ENCODE measurements at regions not wholly inside any gene's neighbourhood (a gene's known extent, or its start where the extent isn't known, plus 50 kb on each side); places are given as distances from the start of the nearest gene placed in this dataset.

DNA sequence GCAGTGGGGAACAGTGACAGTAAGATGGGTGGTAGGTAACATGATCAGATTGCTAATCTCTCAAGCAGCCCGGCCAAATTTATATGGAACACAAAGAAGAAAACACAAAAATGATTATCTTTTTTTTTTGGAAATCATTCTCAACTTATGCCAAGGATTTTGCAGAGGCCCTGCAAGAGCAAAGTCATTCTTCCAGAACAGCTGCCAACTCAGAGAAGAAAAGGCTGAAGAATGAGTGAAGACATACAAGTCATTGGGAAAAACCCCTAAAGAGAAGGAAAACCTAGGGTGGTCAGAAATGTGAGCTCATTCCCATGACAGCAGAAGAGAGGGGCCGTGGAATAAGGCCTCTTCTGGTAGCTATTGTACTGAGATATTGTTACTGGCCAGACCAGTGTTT lies 246.7 kb downstream of the SHOX2 start:
- dilution Hi-C loops (cut with MboI; ENCODE audit: extremely low pct_ligation_motif_present, low sequenced_read_pairs): no loop called here
- no peak for FAIRE-seq
- Histone ChIP-seq H3K4me1 (ENCODE audit: control insufficient read depth, extremely low read depth, insufficient read depth, low read length) (no peaks in the 10 kb centered on the region), H3K4me2 (ENCODE audit: control insufficient read depth, extremely low read depth, insufficient read depth, low read depth, low read length) (no peak overlapping the region), H3K36me3 (ENCODE audit: control insufficient read depth in 2 of 2, extremely low read depth in 1 of 2, insufficient read depth in 2 of 2, low read length in 2 of 2) (no peaks in the 10 kb centered on the region), H4K20me1 (ENCODE audit: control insufficient read depth, extremely low read depth, insufficient read depth, low read length) (no peaks in the 10 kb centered on the region), H3K9me3 (ENCODE audit: control insufficient read depth, low read depth, low read length) (no peaks in the 10 kb centered on the region), H3K27me3 (ENCODE audit: control insufficient read depth, extremely low read depth, insufficient read depth, low read length) (peaks cover 2% of the 10 kb centered on the region), H2AFZ (ENCODE audit: control insufficient read depth, low read length) (no peak overlapping the region), H3K9me1 (ENCODE audit: control insufficient read depth, extremely low read depth, insufficient read depth, low read length) (no peaks in the 10 kb centered on the region), H3K4me3 (ENCODE audit: control insufficient read depth in 2 of 3, extremely low read depth in 1 of 3, insufficient read depth in 2 of 3, low read depth in 1 of 3, low read length in 3 of 3) (no peak overlapping the region), H3K27ac (ENCODE audit: control insufficient read depth, insufficient read depth, low read length) (no peak overlapping the region), H3K79me2 (ENCODE audit: control insufficient read depth, insufficient read depth, low read length) (no peaks in the 10 kb centered on the region), H3K9ac (ENCODE audit: control insufficient read depth, extremely low read depth, insufficient read depth, low read length) (no peak overlapping the region)
- DNase-seq (ENCODE audit: low read depth, low spot score): no peak
- TF ChIP-seq EZH2 (IDR thresholded peaks at IDR 0.05; ENCODE audit: low read length): no peak
- TF ChIP-seq, protein P1, sequence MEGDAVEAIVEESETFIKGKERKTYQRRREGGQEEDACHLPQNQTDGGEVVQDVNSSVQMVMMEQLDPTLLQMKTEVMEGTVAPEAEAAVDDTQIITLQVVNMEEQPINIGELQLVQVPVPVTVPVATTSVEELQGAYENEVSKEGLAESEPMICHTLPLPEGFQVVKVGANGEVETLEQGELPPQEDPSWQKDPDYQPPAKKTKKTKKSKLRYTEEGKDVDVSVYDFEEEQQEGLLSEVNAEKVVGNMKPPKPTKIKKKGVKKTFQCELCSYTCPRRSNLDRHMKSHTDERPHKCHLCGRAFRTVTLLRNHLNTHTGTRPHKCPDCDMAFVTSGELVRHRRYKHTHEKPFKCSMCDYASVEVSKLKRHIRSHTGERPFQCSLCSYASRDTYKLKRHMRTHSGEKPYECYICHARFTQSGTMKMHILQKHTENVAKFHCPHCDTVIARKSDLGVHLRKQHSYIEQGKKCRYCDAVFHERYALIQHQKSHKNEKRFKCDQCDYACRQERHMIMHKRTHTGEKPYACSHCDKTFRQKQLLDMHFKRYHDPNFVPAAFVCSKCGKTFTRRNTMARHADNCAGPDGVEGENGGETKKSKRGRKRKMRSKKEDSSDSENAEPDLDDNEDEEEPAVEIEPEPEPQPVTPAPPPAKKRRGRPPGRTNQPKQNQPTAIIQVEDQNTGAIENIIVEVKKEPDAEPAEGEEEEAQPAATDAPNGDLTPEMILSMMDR (optimal IDR thresholded peaks at IDR 0.05 in 1 of 3, IDR thresholded peaks at IDR 0.05 in 1 of 3, conservative IDR thresholded peaks at IDR 0.05 in 1 of 3; ENCODE audit: extremely low read depth in 1 of 3, insufficient read depth in 2 of 3, low read length in 3 of 3): no peak

DNA sequence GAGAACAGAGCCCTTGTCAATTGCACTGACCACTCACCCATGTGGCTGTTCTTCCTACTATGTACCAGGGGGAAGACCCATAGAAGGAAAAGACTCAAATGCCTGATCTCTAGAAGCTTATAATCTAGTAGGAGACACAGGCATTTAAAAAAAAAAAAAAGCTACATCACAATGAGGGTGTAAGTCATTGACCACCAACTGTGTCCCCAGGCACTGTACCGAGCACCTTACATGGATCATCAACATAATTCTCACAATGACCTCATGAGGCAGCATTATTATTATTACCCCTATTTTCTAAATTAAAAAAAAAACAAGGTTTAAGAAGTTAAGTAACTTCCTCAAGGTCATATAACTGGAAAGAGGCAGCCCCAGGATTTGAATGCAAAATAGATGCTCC lies 247.4 kb downstream of the SHOX2 start:
- no peak for TF ChIP-seq EZH2 (IDR thresholded peaks at IDR 0.05; ENCODE audit: low read length)
- TF ChIP-seq, protein P1 (optimal IDR thresholded peaks at IDR 0.05 in 1 of 3, IDR thresholded peaks at IDR 0.05 in 1 of 3, conservative IDR thresholded peaks at IDR 0.05 in 1 of 3; ENCODE audit: extremely low read depth in 1 of 3, insufficient read depth in 2 of 3, low read length in 3 of 3): no peak
- Histone ChIP-seq H3K27ac (ENCODE audit: control insufficient read depth, insufficient read depth, low read length) (no peak overlapping the region), H3K9ac (ENCODE audit: control insufficient read depth, extremely low read depth, insufficient read depth, low read length) (no peak overlapping the region), H2AFZ (ENCODE audit: control insufficient read depth, low read length) (no peak overlapping the region), H3K79me2 (ENCODE audit: control insufficient read depth, insufficient read depth, low read length) (no peaks in the 10 kb centered on the region), H3K27me3 (ENCODE audit: control insufficient read depth, extremely low read depth, insufficient read depth, low read length) (peaks cover 2% of the 10 kb centered on the region), H3K9me3 (ENCODE audit: control insufficient read depth, low read depth, low read length) (no peaks in the 10 kb centered on the region), H3K4me3 (ENCODE audit: control insufficient read depth in 2 of 3, extremely low read depth in 1 of 3, insufficient read depth in 2 of 3, low read depth in 1 of 3, low read length in 3 of 3) (no peak overlapping the region), H3K4me2 (ENCODE audit: control insufficient read depth, extremely low read depth, insufficient read depth, low read depth, low read length) (no peak overlapping the region), H3K9me1 (ENCODE audit: control insufficient read depth, extremely low read depth, insufficient read depth, low read length) (no peaks in the 10 kb centered on the region), H4K20me1 (ENCODE audit: control insufficient read depth, extremely low read depth, insufficient read depth, low read length) (no peaks in the 10 kb centered on the region), H3K4me1 (ENCODE audit: control insufficient read depth, extremely low read depth, insufficient read depth, low read length) (no peaks in the 10 kb centered on the region), H3K36me3 (ENCODE audit: control insufficient read depth in 2 of 2, extremely low read depth in 1 of 2, insufficient read depth in 2 of 2, low read length in 2 of 2) (no peaks in the 10 kb centered on the region)
- FAIRE-seq (no peak), DNase-seq (ENCODE audit: low read depth, low spot score) (no peak)
- dilution Hi-C loops (cut with MboI; ENCODE audit: extremely low pct_ligation_motif_present, low sequenced_read_pairs): no loop called here
